22Rv1 (cell line): ENCODE measurements at regions not wholly inside any gene's neighbourhood (a gene's known extent, or its start where the extent isn't known, plus 50 kb on each side); places are given as distances from the start of the nearest gene placed in this dataset.

Experiments used
- CTCF ChIP-seq: fragments of 450-650 bp; IDR thresholded peaks from 2 replicates; pipeline ENCODE4 v1.5.1; 2017; ENCODE audit warnings: mild to moderate bottlenecking
- ZFX ChIP-seq: fragments of 450-650 bp; IDR thresholded peaks from 2 replicates; pipeline ENCODE4 v1.6.1; 2017; ENCODE audit warnings: antibody characterized with exemption, borderline replicate concordance

- no peak for TF ChIP-seq CTCF
- no peak for TF ChIP-seq ZFX
These were observed 199.9 kb upstream of the MAGEB2 start for GRCh38 chrX:30015440-30015839.
